GM21723 (cell line): ENCODE measurements at regions not wholly inside any gene's neighbourhood (a gene's known extent, or its start where the extent isn't known, plus 50 kb on each side); places are given as distances from the start of the nearest gene placed in this dataset.
"Not testable (repeated sequence)": the region's sequence is repeated elsewhere in the genome, so short reads cannot be mapped to it uniquely, and the experiment has no call there.

ENCODE experiments used
- ATAC-seq: cut with Tn5 transposase; IDR thresholded peaks from one replicate; pipeline ENCODE4 v1.9.1; 2021; ENCODE audit warnings: mild to moderate bottlenecking, moderate library complexity; ENCODE audit not compliant: unreplicated experiment

GRCh38 chr2:111282162-111282561 is 161.4 kb downstream of the BCL2L11 start:
- not testable (repeated sequence) for ATAC-seq

GRCh38 chr2:111287646-111288568 is 167.2 kb downstream of the BCL2L11 start:
- not testable (repeated sequence) for ATAC-seq

GRCh38 chr2:111290370-111290769 is 169.7 kb downstream of the BCL2L11 start:
- ATAC-seq, result not testable (repeated sequence)

GRCh38 chr2:111291566-111291965 is 170.9 kb downstream of the BCL2L11 start:
- ATAC-seq, result not testable (repeated sequence)

- ATAC-seq, result not testable (repeated sequence)
Measured at GRCh38 chr2:111292232-111292968, 171.7 kb downstream of the BCL2L11 start.

- ATAC-seq, result not testable (repeated sequence)
Measured at GRCh38 chr2:111294699-111295098, 174.0 kb downstream of the BCL2L11 start.

- ATAC-seq, result not testable (repeated sequence)
Measured at GRCh38 chr2:111296122-111296804, 175.5 kb downstream of the BCL2L11 start.

GRCh38 chr2:111297128-111297527 is 176.4 kb downstream of the BCL2L11 start:
- not testable (repeated sequence) for ATAC-seq

- ATAC-seq, result not testable (repeated sequence)
Measured at GRCh38 chr2:111298927-111299326, 178.2 kb downstream of the BCL2L11 start.

GRCh38 chr2:111299635-111300034 is 178.9 kb downstream of the BCL2L11 start:
- not testable (repeated sequence) for ATAC-seq

- not testable (repeated sequence) for ATAC-seq
Measured at GRCh38 chr2:111301677-111302076, 181.0 kb downstream of the BCL2L11 start.

GRCh38 chr2:111302397-111303218 is 181.9 kb downstream of the BCL2L11 start:
- not testable (repeated sequence) for ATAC-seq

- ATAC-seq, result not testable (repeated sequence)
Measured at GRCh38 chr2:111307302-111307701, 186.6 kb downstream of the BCL2L11 start.

GRCh38 chr2:111309231-111310075 is 188.7 kb downstream of the BCL2L11 start:
- ATAC-seq, result not testable (repeated sequence)

- ATAC-seq, result not testable (repeated sequence)
Measured at GRCh38 chr2:111310395-111310794, 189.7 kb downstream of the BCL2L11 start.

GRCh38 chr2:111311568-111311967 is 190.9 kb downstream of the BCL2L11 start:
- not testable (repeated sequence) for ATAC-seq

- ATAC-seq, result not testable (repeated sequence)
Measured at GRCh38 chr2:111312897-111313607, 192.3 kb downstream of the BCL2L11 start.

GRCh38 chr2:111313711-111314110 is 193.0 kb downstream of the BCL2L11 start:
- ATAC-seq, result not testable (repeated sequence)
